ENCODE measurements at regions not wholly inside any gene's neighbourhood (a gene's known extent, or its start where the extent isn't known, plus 50 kb on each side); places are given as distances from the start of the nearest gene placed in this dataset.
"Not testable (repeated sequence)": the region's sequence is repeated elsewhere in the genome, so short reads cannot be mapped to it uniquely, and the experiment has no call there.

DNA sequence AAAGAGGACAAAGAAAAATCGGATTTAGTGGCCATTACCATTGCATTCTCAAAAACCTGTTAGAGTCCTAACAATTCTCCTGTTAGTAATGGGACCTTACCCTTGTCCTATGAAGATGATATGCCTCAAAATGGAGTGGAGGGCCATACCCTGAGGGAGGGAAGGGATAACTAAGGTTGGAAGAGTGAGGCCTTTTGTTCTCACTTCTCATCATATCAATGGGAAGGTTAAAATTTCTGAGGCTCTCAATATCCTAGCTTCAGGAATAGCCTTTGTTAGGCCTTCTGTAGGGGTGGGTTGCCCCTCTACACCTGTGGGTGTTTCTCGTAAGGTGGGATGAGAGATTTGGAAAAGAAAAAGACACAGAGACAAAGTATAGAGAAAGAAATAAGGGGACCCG, 109.4 kb upstream of the SGIP1 start:
- DNase-seq (ENCODE audit: extremely low spot score); POLR2A ChIA-PET: not testable (repeated sequence)
- CTCF ChIA-PET, result interaction anchor here (0.7 to 1.8 kb wide), 3 partner anchors 10 to 52 kb away, joined by 3 read pairs; no protein-coding TSS in a partner anchor

DNA sequence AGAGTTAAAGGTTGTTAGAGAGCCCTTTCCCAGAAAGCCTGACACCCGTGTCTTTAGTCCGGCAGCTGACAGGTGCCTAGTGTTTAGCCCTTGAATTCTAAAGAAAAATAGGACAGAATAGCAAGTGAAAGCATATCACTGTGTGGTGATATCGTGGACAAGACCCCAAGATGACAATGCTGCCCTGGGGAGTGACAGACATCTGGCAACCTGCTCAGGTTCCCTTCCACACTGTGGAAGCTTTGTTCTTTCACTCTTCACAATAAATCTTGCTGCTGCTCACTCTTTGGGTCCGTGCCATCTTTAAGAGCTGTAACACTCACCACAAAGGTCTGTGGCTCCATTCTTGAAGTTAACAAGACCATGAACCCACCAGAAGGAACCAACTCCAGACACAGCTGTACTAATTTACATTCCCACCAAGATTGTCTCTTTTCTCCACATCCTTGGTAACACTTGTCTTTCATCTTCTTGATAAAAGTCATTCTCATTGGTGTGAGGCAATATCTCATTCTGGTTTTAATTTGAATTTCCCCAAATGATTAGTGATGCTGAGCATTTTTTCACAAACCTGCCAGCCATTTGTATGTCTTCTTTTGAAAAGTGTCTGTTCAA, 107.6 kb upstream of the SGIP1 start:
- CTCF ChIA-PET, result interaction anchor here (1.2 to 1.6 kb wide), 2 partner anchors 10 to 16 kb away, joined by 3 to 5 read pairs; no protein-coding TSS in a partner anchor
- POLR2A ChIA-PET, result interaction anchor here (0.6 kb wide), 1 partner anchor 1393 kb away, joined by 8 read pairs; no protein-coding TSS in a partner anchor
- TF ChIP-seq, protein P1, sequence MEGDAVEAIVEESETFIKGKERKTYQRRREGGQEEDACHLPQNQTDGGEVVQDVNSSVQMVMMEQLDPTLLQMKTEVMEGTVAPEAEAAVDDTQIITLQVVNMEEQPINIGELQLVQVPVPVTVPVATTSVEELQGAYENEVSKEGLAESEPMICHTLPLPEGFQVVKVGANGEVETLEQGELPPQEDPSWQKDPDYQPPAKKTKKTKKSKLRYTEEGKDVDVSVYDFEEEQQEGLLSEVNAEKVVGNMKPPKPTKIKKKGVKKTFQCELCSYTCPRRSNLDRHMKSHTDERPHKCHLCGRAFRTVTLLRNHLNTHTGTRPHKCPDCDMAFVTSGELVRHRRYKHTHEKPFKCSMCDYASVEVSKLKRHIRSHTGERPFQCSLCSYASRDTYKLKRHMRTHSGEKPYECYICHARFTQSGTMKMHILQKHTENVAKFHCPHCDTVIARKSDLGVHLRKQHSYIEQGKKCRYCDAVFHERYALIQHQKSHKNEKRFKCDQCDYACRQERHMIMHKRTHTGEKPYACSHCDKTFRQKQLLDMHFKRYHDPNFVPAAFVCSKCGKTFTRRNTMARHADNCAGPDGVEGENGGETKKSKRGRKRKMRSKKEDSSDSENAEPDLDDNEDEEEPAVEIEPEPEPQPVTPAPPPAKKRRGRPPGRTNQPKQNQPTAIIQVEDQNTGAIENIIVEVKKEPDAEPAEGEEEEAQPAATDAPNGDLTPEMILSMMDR (IDR thresholded peaks at IDR 0.05; ENCODE audit: control extremely low read depth, extremely low read depth, low read depth, missing control alignments), result no peak
- no peak for DNase-seq (ENCODE audit: extremely low spot score)

DNA sequence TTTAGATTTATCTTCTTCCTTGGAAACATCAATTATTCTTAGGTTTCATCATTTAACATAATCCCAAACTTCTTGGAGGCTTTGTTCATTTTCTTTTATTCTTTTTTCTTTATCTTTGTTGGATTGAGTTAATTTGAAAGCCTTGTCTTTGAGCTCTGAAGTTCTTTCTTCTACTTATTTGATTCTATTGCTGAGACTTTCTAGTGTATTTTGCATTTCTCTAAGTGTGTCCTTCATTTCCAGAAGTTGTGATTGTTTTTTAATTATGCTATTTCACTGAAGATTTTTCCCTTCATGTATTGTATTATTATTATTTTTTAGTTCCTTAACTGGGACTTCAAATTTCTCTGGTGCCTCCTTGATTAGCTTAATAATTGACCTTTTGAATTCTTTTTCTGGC, 103.1 kb upstream of the SGIP1 start:
- CTCF ChIA-PET, result interaction anchor here (1.0 to 8.3 kb wide), 3 partner anchors 9 to 173 kb away, joined by 3 to 94 read pairs (median 3); no protein-coding TSS in a partner anchor
- POLR2A ChIA-PET; DNase-seq (ENCODE audit: extremely low spot score): not testable (repeated sequence)

DNA sequence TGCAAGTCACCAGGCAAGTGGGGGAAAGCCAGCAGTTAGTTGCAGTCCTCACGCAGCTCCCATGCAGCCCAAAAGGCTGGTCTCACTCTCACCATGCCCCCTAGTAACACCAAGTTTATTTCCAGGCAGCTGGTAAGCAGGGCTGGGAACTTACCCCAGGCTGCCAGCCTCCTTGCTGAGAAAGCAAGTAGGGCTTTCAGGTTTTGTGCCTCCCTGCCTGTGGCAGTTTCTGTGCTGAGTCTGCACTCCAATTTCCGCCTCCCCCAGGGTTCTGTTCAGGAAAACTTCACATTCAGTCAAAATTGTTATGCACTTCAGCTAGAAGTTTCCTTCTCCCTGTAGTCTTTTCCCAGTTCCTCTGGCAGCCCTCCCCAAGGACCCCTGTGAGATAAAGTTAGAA, 102.0 kb upstream of the SGIP1 start:
- TF ChIP-seq, protein P1 (IDR thresholded peaks at IDR 0.05; ENCODE audit: control extremely low read depth, extremely low read depth, low read depth, missing control alignments), result no peak
- DNase-seq (ENCODE audit: extremely low spot score), result no peak
- CTCF ChIA-PET, result interaction anchor here (0.6 to 8.3 kb wide), 4 partner anchors 10 to 178 kb away, joined by 3 to 94 read pairs (median 3); no protein-coding TSS in a partner anchor
- POLR2A ChIA-PET, result no interaction called here

DNA sequence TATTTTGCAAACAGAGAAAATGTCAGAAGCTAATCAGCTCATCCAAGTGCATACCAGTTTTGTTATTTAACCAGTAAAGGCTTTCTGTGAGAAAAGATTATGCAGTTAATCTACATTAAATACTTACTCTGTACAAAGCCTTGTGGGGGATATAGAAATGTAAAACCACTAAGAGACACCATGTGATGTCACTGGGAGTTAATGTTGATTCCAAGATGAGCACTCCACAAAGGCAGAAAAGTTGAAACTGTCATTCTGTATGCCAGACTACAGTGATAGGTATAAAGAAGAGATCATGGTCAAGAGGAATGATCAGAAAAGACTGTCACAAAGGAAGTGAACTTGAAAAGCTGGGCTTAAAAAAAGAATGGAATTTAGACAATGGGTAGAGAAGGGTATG, 100.3 kb upstream of the SGIP1 start:
- TF ChIP-seq, protein P1 (IDR thresholded peaks at IDR 0.05; ENCODE audit: control extremely low read depth, extremely low read depth, low read depth, missing control alignments), result no peak
- ChIA-PET POLR2A (no interaction called here), CTCF (interaction anchor here (0.7 to 8.3 kb wide), 5 partner anchors 12 to 183 kb away, joined by 3 to 94 read pairs (median 3); no protein-coding TSS in a partner anchor)
- DNase-seq (ENCODE audit: extremely low spot score), result no peak

DNA sequence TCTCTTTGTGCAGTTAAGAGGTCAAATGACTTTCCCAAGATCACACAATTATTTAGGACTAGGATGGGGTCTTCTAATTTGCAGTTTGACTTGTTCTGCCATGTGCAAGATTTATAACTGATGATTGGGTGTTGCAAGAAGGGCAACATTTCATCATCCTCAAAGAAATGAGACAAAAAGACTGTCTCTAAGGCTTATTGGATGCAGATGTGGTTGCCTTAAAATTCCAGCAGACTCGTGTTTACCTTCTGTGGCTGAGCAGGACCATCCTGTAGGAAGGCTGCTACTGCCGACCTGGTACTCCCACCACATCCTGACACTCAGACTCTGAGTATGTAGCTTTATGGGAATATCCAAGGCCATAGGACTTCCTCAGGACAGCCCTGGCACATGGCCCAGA, 99.9 kb upstream of the SGIP1 start:
- DNase-seq (ENCODE audit: extremely low spot score), result no peak
- ChIA-PET CTCF (interaction anchor here (0.7 to 8.3 kb wide), 6 partner anchors 10 to 184 kb away, joined by 3 to 94 read pairs (median 3); no protein-coding TSS in a partner anchor), POLR2A (interaction anchor here (0.6 kb wide), 1 partner anchor 186 kb away, joined by 3 read pairs; no protein-coding TSS in a partner anchor)
- TF ChIP-seq, protein P1 (IDR thresholded peaks at IDR 0.05; ENCODE audit: control extremely low read depth, extremely low read depth, low read depth, missing control alignments), result no peak

DNA sequence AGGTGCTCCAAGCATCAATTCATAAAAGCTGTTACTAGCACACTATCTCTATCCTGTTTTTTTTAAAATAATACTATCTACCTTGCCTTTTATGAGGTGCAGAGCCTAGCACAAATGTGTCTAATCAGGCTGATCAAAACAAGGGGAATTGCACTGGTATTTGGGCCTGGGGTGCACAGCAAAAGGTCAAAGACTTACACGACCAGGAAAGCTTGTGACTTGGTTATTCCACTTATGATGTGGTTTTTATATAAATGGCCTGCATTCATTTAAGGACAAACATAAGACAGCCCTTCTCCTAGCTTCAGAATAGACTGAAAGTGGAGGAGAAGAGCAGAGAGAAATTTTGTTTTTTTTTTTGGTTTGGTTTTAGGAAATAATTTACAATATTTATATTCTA, 98.4 kb upstream of the SGIP1 start:
- ChIA-PET POLR2A (interaction anchor here (0.9 kb wide), 1 partner anchor 55 kb away, joined by 3 read pairs; no protein-coding TSS in a partner anchor), CTCF (interaction anchor here (0.7 to 8.3 kb wide), 28 partner anchors 8 to 192 kb away, joined by 3 to 94 read pairs (median 5); no protein-coding TSS in a partner anchor)
- no peak for DNase-seq (ENCODE audit: extremely low spot score)
- TF ChIP-seq, protein P1 (IDR thresholded peaks at IDR 0.05; ENCODE audit: control extremely low read depth, extremely low read depth, low read depth, missing control alignments), result no peak
